GM19023 (cell line): ENCODE measurements at regions not wholly inside any gene's neighbourhood (a gene's known extent, or its start where the extent isn't known, plus 50 kb on each side); places are given as distances from the start of the nearest gene placed in this dataset.

Source experiments
- ATAC-seq: cut with Tn5 transposase; IDR thresholded peaks from one replicate; pipeline ENCODE4 v1.9.1; 2021; ENCODE audit warnings: mild to moderate bottlenecking, moderate library complexity; ENCODE audit not compliant: unreplicated experiment

DNA sequence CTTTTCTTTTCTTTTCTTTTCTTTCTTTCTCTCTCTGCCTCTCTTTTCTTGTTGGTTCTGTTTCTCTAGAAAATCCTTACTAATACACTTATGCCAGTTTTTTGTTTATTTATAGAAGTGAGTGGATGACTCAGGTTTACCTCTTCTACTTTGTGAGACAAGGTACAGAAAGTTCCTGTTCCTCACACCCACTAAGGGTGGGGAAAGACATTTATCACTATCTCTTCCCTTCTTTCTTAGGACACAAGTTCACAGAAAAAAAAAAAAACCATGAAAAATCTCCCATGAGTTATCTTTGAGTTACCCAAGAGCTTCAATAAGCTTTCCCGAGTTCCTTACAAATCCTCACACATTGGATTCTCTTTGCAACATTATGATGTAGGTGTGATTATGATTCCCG is 60.9 kb upstream of the CD180 start:
- no peak for ATAC-seq

DNA sequence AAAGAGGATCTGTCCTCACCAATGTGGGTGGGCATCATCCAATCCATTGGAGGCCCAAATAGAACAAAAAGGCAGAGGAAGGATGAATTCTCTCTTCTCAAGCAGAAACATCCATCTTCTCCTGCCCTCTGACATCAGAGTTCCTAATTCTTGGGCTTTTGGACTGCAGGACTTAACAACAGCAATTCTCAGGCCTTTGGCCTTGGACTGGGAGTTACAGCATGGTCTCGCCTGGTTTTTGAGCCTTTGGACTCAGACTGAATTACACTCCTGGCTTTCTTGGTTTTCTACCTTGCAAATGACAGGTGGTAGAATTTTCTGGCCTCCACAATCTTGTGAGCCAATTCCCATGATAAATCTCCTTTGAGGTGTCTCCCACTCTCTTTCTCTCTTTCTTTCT is 60.5 kb upstream of the CD180 start:
- no peak for ATAC-seq

DNA sequence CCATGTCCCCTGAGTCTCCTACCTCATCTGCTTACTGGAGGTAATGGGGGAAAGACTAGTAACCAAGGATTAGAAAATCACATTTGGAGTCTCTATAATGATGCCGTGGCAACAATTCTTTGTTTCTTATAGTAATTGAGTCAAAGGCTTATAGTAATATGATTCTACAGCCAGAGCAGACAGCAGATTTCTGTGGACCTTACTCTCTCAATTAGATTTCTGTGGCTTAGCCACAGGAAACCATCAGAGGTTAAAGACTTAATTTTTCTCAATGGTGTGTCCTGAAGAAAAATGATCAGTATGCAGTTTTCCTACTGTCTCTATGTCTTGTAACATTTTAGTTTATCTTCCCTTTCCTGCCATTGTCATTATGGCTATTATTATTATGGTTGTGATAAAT is 59.3 kb upstream of the CD180 start:
- no peak for ATAC-seq

DNA sequence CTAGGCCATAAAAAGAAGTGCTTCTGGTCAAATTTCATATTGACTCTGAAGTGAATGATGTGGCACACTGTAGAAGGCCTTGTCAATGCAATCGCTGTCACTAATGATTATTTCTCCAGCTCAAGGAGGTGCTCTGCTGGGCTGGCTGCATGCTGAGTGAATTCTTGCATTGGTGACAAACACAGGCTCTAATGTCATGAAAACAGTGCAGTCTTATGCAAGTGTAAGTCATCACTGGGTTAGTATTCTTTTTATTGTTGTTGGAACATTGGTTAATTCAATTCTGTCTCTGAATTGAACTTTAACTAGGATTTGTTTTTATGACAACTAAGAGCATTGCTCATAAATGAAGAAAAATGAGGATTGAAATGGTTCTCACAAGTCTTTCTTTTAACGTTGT is 57.3 kb upstream of the CD180 start:
- no peak for ATAC-seq

DNA sequence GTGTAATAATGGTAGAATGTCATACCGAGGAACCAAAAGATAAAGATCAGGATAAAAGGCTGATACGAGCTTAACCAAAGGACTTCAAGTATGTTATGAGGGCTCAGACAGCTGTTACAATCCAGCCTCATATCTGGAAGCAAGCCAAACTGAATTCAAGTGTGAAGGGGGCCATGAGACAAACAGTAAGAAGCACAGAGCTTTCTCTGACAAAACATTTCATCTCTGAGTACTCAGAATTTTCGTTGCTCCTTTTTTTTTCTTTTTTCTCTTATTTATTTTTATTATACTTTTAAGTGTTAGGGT is 52.9 kb upstream of the CD180 start:
- no peak for ATAC-seq

DNA sequence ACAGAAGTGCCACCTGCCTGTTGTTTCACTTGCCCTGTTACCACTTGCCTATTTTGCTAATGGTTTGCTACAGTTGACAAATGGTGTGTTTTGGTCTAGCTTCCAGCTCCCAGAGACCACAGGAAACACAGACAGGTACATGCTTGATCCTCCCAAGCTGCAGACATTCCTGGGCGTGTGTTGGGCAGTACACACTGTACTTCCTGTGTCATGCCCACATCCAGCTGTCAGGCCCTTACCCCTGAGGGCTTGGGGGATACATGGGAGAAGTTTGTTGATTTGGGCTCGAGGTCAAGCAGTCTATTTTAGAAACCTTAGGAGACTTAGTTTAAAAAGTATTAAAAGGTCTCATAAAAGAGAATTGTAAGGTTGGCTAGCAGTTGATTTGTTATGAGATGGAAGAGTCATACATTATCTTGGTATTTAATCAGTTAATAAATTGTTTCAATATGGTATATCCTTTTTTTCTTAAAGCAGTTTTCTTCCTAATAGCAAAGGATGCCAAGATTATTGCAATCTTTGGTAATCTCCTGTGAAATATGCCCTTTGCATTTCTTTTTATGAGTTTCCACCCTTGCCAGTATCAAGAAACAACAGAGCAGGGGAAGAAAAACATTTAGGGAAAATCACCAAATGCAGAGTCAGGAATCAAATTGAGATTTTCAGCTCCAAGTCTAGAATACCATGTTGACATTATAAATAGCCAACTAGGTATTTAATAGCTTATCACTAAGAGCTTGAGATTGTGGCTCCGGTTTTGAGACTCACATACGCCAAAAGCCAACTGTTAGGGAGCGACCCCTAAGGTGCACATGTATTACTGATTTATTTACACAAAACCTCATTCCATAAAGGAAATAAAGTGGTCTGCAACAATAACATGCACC is 52.3 kb upstream of the CD180 start:
- no peak for ATAC-seq

DNA sequence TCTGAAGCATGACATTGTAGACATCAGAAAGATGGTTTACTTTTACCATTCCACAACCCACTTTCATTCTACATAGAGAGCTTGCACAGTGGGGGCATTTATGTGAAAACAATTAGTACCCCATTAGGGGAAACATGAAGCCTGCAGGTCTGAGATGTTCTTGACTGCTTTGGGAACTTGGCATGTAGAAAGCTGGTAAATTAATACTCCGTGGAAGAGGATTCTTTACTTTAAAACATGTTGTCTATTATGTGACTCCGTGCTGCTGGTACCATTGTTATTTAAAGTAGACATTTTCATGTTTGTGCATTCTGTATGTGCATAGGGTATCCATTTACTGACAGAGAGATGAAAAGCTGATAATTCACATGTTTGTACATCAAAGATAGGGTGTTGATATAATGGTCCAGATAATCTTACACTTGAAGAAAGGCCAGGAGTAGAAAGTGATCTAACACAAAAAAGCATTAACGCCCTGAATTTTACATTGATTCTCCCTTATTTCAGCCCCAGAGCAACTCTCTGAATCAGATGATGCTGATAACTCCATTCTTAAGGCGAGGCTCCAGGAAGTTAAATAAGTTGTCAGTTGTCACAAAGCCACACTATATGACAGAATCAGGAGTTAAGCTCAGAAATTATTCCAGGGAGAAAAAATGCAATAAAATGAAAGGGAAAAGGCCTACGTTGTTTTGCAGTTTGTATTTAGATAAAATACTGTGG is 50.1 kb upstream of the CD180 start:
- no peak for ATAC-seq
